HepG2 (cell line): ENCODE measurements at regions not wholly inside any gene's neighbourhood (a gene's known extent, or its start where the extent isn't known, plus 50 kb on each side); places are given as distances from the start of the nearest gene placed in this dataset.
A peak's percentile ranks its signal among the peaks of the same experiment; 100 is the strongest.

Experiments used
- CAMTA2 ChIP-seq: sonication (generic); formaldehyde crosslinking; IDR thresholded peaks from 2 replicates; pipeline ENCODE4 v1.4.0; 2020; ENCODE audit warnings: mild to moderate bottlenecking, missing genetic modification reagents, borderline replicate concordance
- DNMT1 ChIP-seq: sonication (generic); formaldehyde crosslinking; IDR thresholded peaks from 2 replicates; pipeline ENCODE4 v1.5.1; 2020; ENCODE audit warnings: mild to moderate bottlenecking, missing genetic modification reagents
- ELF4 ChIP-seq: sonication (generic); formaldehyde crosslinking; IDR thresholded peaks from 2 replicates; pipeline ENCODE4 v1.5.0; 2020; ENCODE audit warnings: missing genetic modification reagents, mild to moderate bottlenecking, moderate library complexity, borderline replicate concordance
- MATR3 ChIP-seq: sonication (generic); formaldehyde crosslinking; IDR thresholded peaks from 2 replicates; pipeline ENCODE4 v1.4.0; 2020; ENCODE audit warnings: missing genetic modification reagents
- MTF1 ChIP-seq: sonication (generic); formaldehyde crosslinking; IDR thresholded peaks from 2 replicates; pipeline ENCODE4 v1.5.0; 2020; ENCODE audit warnings: missing genetic modification reagents
- MYPOP ChIP-seq: sonication (generic); formaldehyde crosslinking; IDR thresholded peaks from 2 replicates; pipeline ENCODE4 v1.8.1; 2023; ENCODE audit warnings: mild to moderate bottlenecking, moderate library complexity, missing genetic modification reagents
- NCOA1 ChIP-seq: sonication (generic); formaldehyde crosslinking; IDR thresholded peaks from 2 replicates; pipeline ENCODE4 v1.9.0; 2021; ENCODE audit warnings: missing genetic modification reagents
- NFKBIZ ChIP-seq: IDR thresholded peaks from 2 replicates; pipeline ENCODE4 v1.6.1; 2018; ENCODE audit warnings: missing genetic modification reagents, missing compliant biosample characterization
- SALL2 ChIP-seq: sonication (generic); formaldehyde crosslinking; IDR thresholded peaks from 2 replicates; pipeline ENCODE4 v1.8.1; 2023; ENCODE audit warnings: mild to moderate bottlenecking, missing genetic modification reagents, inconsistent platforms
- STAT6 ChIP-seq: sonication (generic); formaldehyde crosslinking; IDR thresholded peaks from 2 replicates; pipeline ENCODE4 v1.4.0; 2020; ENCODE audit warnings: missing genetic modification reagents, mild to moderate bottlenecking, borderline replicate concordance
- TCF7 ChIP-seq: sonication (generic); IDR thresholded peaks from 2 replicates; pipeline ENCODE4 v1.6.1; 2016; ENCODE audit warnings: antibody characterized with exemption, low read depth
- ZBTB26 ChIP-seq: IDR thresholded peaks from 2 replicates; pipeline ENCODE4 v1.6.1; 2016; ENCODE audit warnings: missing compliant biosample characterization, missing genetic modification reagents, borderline replicate concordance
- ZBTB43 ChIP-seq: sonication (generic); formaldehyde crosslinking; conservative IDR thresholded peaks from 2 replicates; pipeline ENCODE4 v1.4.0; 2020; ENCODE audit warnings: missing genetic modification reagents
- ZNF367 ChIP-seq: sonication (generic); formaldehyde crosslinking; IDR thresholded peaks from 2 replicates; pipeline ENCODE4 v1.4.0; 2020; ENCODE audit warnings: missing genetic modification reagents, borderline replicate concordance
- ZNF468 ChIP-seq: sonication (generic); formaldehyde crosslinking; IDR thresholded peaks from 2 replicates; pipeline ENCODE4 v1.8.0; 2022; ENCODE audit warnings: mild to moderate bottlenecking, moderate library complexity, missing genetic modification reagents
- ZNF609 ChIP-seq: sonication (generic); formaldehyde crosslinking; IDR thresholded peaks from 2 replicates; pipeline ENCODE4 v1.4.0; 2020; ENCODE audit warnings: mild to moderate bottlenecking, missing genetic modification reagents, borderline replicate concordance

GRCh38 chr5:96117771-96118651 is 156.4 kb upstream of the ELL2 start (continued):
- TF ChIP-seq MYPOP (CRISPR knock-in tag): no peak; the same call in 1 of the 2 replicates
- TF ChIP-seq MATR3: no peak
- no peak for TF ChIP-seq ZNF367 (CRISPR knock-in tag)
- TF ChIP-seq MTF1 (CRISPR knock-in tag): no peak
- TF ChIP-seq STAT6 (CRISPR knock-in tag): no peak
- TF ChIP-seq ZNF468 (CRISPR knock-in tag): no peak
- no peak for TF ChIP-seq NFKBIZ
- TF ChIP-seq SALL2 (CRISPR knock-in tag): no peak
- peak; percentile 91 for TF ChIP-seq TCF7
- no peak for TF ChIP-seq CAMTA2 (CRISPR knock-in tag)
- TF ChIP-seq ZBTB26 (CRISPR knock-in tag): no peak
- no peak for TF ChIP-seq DNMT1 (CRISPR knock-in tag)
- TF ChIP-seq ZNF609 (CRISPR knock-in tag): peak; percentile 79
- TF ChIP-seq ELF4 (CRISPR knock-in tag): no peak
- no peak for TF ChIP-seq NCOA1 (CRISPR knock-in tag)
- 0 out of 2 replicates have a peak, but pooled peaks have one; percentile 51 for TF ChIP-seq ZBTB43 (CRISPR knock-in tag)
